Calu3 (cell line): ENCODE measurements at regions not wholly inside any gene's neighbourhood (a gene's known extent, or its start where the extent isn't known, plus 50 kb on each side); places are given as distances from the start of the nearest gene placed in this dataset.
"Not testable (repeated sequence)": the region's sequence is repeated elsewhere in the genome, so short reads cannot be mapped to it uniquely, and the experiment has no call there.

Source experiments
- BruUV-seq: library from RNA; stranded (reverse); fragments of 400-500 nt; replicated peaks from 2 replicates; lab custom pipeline; 2021; lab: Mats Ljungman, UMichigan
- CTCF ChIA-PET: fragments of 300-600 bp; sonication (Branson Sonifier 250); formaldehyde crosslinking; loops from one replicate; lab custom pipeline; 2022; ENCODE audit warnings: antibody characterized with exemption; lab: Charles Lee
- DNase-seq: peaks from one replicate; pipeline ENCODE4 v3.0.0; 2022
- H3K27ac Mint-ChIP-seq: one replicate; pipeline ENCODE4 v1.8.0; 2022; ENCODE audit warnings: mixed read lengths; ENCODE audit not compliant: unreplicated experiment
- H3K27me3 Mint-ChIP-seq: one replicate; pipeline ENCODE4 v1.8.0; 2022; ENCODE audit warnings: mixed read lengths; ENCODE audit not compliant: unreplicated experiment
- H3K36me3 Mint-ChIP-seq: one replicate; pipeline ENCODE4 v1.8.0; 2022; ENCODE audit warnings: mild to moderate bottlenecking, moderate library complexity, mixed read lengths; ENCODE audit not compliant: insufficient read depth, unreplicated experiment
- H3K4me1 Mint-ChIP-seq: one replicate; pipeline ENCODE4 v1.8.0; 2022; ENCODE audit warnings: mild to moderate bottlenecking, low read depth, mixed read lengths; ENCODE audit not compliant: unreplicated experiment
- H3K4me3 Mint-ChIP-seq: one replicate; pipeline ENCODE4 v1.8.0; 2022; ENCODE audit warnings: mild to moderate bottlenecking, low read depth, moderate library complexity, mixed read lengths; ENCODE audit not compliant: unreplicated experiment
- H3K9me3 Mint-ChIP-seq: one replicate; pipeline ENCODE4 v1.8.0; 2022; ENCODE audit warnings: low read depth, mixed read lengths; ENCODE audit not compliant: unreplicated experiment
- CTCF ChIP-seq: fragments of 200-600 bp; IDR thresholded peaks from one replicate; pipeline ENCODE4 v1.8.0; 2022; ENCODE audit warnings: antibody characterized with exemption; ENCODE audit not compliant: unreplicated experiment
- intact Hi-C: fragments of 100-400 bp; cut with micrococcal nuclease; formaldehyde crosslinking; loops from one replicate; pipeline ENCODE4 v1.10.0; 2022; ENCODE audit not compliant: unreplicated experiment

GRCh38 chr4:24368801-24369200 lies 215.6 kb downstream of the DHX15 start:
- no peak for TF ChIP-seq CTCF
- DNase-seq = no peak
- Mint-ChIP-seq H3K4me3 (no peak overlapping the region), H3K9me3 (no peaks in the 10 kb centered on the region), H3K4me1 (no peaks in the 10 kb centered on the region), H3K27ac (no peak overlapping the region), H3K27me3 (no peaks in the 10 kb centered on the region), H3K36me3 (no peaks in the 10 kb centered on the region)
- intact Hi-C loops = no loop called here
- CTCF ChIA-PET = no interaction called here
- BruUV-seq = no TSS peak

- TF ChIP-seq CTCF = no peak
- intact Hi-C loops = no loop called here
- Mint-ChIP-seq H3K36me3 (no peaks in the 10 kb centered on the region), H3K27ac (no peak overlapping the region), H3K4me1 (no peaks in the 10 kb centered on the region), H3K4me3 (no peak overlapping the region), H3K27me3 (no peaks in the 10 kb centered on the region), H3K9me3 (no peaks in the 10 kb centered on the region)
- BruUV-seq = no TSS peak
- DNase-seq = no peak
- CTCF ChIA-PET = no interaction called here
These were observed 219.5 kb downstream of the DHX15 start for GRCh38 chr4:24364852-24365251.

- intact Hi-C loops = no loop called here
- no peak for TF ChIP-seq CTCF
- no peak overlapping the region for H3K4me3 Mint-ChIP-seq
- CTCF ChIA-PET = no interaction called here
- no peaks in the 10 kb centered on the region for H3K27me3 Mint-ChIP-seq
- no peaks in the 10 kb centered on the region for H3K4me1 Mint-ChIP-seq
- BruUV-seq = no TSS peak
- no peaks in the 10 kb centered on the region for H3K9me3 Mint-ChIP-seq
- no peak overlapping the region for H3K27ac Mint-ChIP-seq
- DNase-seq = no peak
- no peaks in the 10 kb centered on the region for H3K36me3 Mint-ChIP-seq
These were observed 220.1 kb downstream of the DHX15 start for GRCh38 chr4:24364249-24364648.

- CTCF ChIA-PET = no interaction called here
- no peak for DNase-seq
- no TSS peak for BruUV-seq
- intact Hi-C loops = no loop called here
- H3K27me3 Mint-ChIP-seq = no peaks in the 10 kb centered on the region
- no peak for TF ChIP-seq CTCF
- no peaks in the 10 kb centered on the region for H3K9me3 Mint-ChIP-seq
- no peak overlapping the region for H3K27ac Mint-ChIP-seq
- H3K4me3 Mint-ChIP-seq = no peak overlapping the region
- no peaks in the 10 kb centered on the region for H3K36me3 Mint-ChIP-seq
- H3K4me1 Mint-ChIP-seq = no peaks in the 10 kb centered on the region
These were observed 220.6 kb downstream of the DHX15 start for GRCh38 chr4:24363751-24364150.

- no peak for DNase-seq
- Mint-ChIP-seq H3K27ac (no peak overlapping the region), H3K36me3 (no peaks in the 10 kb centered on the region), H3K27me3 (no peaks in the 10 kb centered on the region), H3K4me3 (no peak overlapping the region), H3K4me1 (no peaks in the 10 kb centered on the region), H3K9me3 (no peaks in the 10 kb centered on the region)
- intact Hi-C loops = no loop called here
- no peak for TF ChIP-seq CTCF
- CTCF ChIA-PET = no interaction called here
- no TSS peak for BruUV-seq
These were observed 232.2 kb downstream of the DHX15 start for GRCh38 chr4:24352112-24352511.

- H3K4me3 Mint-ChIP-seq, H3K9me3 Mint-ChIP-seq, H3K27ac Mint-ChIP-seq, BruUV-seq, CTCF ChIA-PET, H3K4me1 Mint-ChIP-seq, DNase-seq, H3K27me3 Mint-ChIP-seq, H3K36me3 Mint-ChIP-seq, intact Hi-C loops: not testable (repeated sequence)
These were observed 235.0 kb downstream of the DHX15 start for GRCh38 chr4:24349168-24349996.
